GM21619 (cell line): ENCODE measurements at regions not wholly inside any gene's neighbourhood (a gene's known extent, or its start where the extent isn't known, plus 50 kb on each side); places are given as distances from the start of the nearest gene placed in this dataset.

Experiments used
- ATAC-seq: cut with Tn5 transposase; IDR thresholded peaks from one replicate; pipeline ENCODE4 v1.9.1; 2021; ENCODE audit not compliant: unreplicated experiment

DNA sequence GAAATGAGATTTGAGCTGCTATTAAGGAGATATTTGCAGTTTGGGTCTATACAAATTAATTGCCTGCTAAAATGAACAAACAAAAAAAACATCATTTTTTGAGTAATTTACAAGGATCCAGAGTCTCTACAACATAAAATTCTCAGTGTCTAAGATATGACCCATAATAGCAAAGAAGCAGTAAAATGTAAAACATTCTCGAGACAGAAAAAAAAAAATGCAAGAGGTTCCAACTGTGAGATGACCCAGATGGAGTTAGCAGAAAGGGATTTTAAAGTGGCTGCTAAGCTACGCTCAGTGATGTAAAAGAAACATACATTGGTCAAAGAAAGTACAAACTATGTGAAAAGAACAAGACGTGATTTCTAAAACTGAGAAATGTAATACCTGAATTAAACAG lies 471.0 kb downstream of the SH2D4B start:
- ATAC-seq: no peak

DNA sequence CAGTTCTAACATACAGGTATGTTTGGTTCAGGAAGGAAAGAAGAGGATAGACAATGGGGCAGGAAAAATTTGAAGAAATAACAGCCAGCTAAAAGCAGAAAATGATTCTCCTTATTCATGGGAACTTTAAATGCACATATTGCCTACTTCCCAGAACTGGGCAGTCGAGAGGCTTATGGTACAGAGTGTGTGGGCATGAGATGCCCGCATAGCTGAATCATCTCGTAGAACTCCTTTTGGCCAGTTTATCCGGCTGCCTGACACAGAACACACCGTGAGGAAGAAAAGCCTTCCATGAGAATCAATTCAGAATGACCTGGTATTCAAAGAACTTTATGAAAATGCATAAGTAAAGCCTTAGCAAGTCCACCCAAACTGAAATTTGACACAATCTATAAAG lies 471.6 kb downstream of the SH2D4B start:
- no peak for ATAC-seq

DNA sequence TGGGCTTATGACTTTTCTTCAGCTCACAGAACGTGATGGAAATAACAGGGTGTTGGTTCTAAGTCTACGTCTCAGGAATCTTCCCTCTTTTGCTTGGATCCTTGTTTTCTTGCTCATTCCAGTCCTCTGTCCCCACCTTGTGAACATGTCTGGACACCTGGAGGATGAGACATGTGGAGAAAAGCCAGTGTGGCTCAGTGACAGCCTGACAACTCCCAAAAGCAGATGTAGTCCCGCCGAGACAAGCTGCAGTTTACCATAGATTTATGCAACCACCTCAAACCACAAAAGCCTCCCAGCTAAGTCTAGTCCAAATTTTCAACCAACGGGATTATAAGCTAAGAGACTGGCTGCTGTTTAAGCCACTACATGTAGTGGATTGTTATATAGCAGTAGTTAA lies 476.1 kb downstream of the SH2D4B start:
- no peak for ATAC-seq

DNA sequence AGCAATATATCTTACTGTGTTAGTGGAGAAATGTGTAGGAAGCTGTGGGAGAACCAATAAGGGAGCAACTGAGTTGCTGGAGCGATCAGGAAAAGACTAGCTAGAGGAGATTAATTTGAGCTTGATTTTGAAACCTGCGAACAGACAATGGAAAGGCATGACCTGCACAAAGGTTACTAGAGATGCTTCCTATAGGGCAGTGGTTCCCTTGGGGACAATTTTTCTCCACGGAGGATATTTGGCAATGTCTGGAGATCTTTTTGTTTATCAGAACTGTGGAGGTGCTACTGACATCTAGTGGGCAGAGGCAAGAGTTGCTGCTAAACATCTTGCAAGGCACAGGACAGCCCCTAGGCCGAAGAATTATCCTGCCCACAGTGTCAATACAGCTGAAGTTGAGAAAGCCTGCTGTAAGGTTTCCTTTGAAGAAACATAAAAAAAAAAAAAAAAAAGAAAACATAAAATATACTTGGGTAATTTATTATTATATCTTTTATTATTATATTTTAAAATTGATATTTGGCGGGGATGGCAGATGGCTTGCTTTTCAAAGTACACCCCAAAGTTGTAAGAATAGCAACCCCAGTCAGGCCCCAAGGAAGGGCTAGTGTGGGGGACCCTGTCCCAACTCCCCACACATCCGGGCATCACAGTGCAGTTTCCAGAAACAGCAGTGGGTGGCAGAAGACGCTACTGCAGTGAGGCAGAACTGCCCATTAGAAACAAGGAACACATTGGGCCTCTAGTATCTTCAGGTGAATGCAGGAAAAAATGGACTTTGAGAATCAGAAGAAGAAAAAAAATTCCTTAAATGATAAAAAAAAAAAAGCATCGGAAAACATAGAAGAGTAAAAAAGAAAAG lies 481.6 kb downstream of the SH2D4B start:
- ATAC-seq: peak; percentile 85

DNA sequence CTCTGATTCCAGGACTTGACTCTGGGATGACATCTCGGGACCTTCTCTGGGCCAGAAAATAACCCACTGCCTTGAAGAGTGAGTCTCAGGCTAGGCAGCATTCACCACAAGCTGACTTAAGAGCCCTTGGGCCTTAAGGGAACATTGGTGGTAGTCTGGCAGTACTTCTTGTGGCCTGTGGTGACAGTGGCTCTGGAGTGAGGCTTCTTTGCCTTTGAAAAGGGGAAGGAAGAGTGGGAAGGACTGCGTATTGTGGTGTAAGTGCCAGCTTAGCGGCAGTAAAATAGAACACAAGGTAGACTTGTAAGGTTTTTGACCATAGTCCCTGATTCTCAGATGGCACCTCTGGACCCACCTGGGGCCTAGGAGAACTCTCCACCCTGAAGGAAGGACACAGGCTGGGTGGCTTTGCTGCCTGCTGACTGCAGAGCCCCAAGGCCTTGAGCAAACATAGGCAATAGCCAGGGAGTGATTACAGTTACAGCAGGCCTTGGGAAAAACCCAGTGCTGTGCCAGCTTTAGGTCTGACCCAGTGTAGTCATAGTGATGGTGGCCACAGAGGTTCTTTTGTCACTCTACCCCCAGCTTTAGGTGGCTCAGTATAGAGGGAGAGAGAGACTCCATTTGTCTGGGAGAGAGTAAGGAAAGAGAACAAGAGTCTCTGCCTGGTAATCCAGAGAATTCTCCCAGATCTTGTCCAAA lies 483.9 kb downstream of the SH2D4B start:
- ATAC-seq: no peak

DNA sequence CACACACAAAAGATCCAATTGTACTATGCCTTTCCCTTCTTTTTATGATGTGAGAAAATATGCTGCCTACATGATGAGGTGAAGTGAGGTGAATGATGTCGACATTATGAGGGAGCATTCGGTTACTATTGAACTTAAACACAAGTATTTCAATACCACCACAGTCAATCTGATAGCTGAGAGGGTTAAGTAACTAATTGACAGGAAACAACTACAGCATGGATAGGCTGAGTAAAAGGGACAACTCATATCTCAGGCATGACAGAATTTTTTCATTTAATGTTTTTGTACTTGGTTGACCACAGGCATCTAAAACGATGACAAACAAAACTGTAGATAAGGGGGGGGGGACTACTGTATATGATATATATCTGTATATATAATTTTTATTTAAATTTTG lies 488.9 kb downstream of the SH2D4B start:
- no peak for ATAC-seq

DNA sequence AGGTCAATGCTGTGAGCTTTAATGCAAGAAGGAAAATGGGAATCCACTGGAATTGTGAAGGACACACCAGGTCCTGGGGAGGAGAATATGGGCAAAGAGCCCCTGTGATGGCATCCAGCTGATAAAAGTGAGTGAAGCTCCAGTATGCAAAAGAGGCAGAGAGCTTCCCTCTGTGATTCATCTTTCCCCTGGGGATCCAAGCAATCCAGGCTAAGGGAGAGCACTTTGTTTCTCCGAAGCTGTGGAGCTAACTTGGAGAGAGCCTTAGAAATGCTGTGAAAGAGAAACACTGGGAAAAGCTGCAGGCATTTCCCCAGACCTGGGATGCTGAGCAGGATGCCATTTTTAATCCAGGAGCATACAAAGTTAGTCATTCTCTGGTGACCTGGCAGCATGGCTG lies 489.5 kb downstream of the SH2D4B start:
- no peak for ATAC-seq

DNA sequence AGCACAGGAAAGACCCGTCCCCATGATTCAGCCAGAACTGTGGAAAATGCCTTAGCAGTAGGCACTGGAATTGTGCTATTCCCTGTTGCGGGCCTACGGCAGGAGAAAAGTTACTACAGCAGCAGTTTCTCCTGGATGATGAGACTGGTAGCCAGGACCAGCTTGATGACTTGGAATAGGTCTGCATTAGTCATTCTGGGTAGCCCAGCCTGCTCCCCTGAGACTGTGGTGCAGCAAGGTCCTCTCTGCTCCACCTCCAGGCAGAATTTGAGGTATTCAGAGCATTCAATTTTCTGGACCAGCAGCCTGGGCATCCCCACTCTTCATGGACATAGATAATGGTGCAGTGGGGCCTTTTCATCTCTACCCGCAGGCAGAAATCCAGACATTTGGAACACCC lies 490.0 kb downstream of the SH2D4B start:
- no peak for ATAC-seq

DNA sequence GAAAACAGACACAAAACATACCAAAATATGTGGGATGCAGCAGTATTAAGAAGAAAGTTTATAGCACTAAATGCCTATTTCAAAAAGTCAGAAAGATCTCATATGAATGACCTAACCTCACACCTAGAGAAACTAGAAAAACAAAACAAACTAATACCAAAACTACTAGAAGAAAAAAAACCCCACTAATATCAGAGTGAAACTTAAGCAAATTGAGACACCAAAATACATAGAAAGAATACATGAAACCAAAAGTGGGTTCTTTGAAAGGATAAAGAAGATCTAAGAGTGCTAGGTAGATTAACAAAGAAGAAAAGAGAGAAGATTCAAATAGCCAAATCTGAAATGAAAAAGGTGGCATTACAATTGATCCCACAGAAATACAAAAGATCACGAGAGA lies 494.1 kb downstream of the SH2D4B start:
- ATAC-seq: peak; percentile 65

DNA sequence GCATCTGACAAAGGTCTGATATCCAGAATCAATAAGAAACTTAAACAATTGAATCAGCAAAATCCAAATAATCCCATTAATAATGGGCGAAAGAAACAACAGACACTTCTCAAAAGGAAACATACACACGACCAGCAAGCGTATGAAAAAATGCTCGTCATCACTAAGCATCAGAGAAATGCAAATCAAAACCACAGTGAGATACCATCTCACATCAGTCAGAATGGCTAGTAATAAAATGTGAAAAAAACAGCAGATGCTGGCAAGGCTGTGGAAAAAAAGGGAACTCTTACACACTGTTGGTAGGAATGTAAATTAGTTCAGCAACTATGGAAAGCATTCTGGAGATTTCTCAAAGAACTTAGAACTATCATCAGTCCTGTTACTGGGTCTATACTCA lies 496.7 kb downstream of the SH2D4B start:
- ATAC-seq: no peak

DNA sequence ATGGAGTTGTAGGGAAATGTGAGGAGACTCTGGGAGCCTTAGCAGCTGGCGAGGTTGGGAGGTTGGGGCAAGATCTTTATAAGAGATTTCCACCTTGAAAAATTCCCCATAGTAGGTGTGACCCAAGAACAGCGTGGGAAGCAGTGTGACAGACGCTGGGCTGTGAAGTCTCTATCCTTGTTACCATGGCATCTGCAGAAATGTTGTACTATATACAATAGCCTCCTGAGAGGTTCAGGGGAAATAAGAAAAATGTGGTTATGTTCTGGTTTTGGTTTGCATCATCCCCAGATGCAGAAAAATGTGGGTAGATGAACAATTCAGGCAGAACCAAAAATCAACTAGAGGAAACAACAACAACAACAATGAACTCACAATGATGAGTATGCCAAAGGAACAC lies 498.6 kb downstream of the SH2D4B start:
- peak; percentile 81 for ATAC-seq

DNA sequence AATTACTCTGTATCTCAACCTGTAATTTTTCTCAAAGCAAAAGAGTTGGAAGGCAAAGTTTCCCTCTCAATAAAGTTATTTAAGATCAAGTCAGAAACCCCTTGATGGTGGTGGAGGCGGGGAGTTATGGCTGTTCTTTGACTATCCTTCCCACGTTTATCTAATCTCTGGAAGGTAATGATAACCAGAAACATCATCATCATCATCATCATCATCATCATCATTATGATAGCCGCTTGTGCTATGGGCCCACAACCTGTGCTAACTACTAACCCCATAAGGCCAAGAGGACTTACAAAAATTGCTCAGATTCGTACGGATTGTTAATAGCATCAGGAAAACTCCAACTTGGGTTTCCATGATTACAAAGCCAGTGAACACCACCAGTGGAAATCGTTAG lies 502.3 kb downstream of the SH2D4B start:
- ATAC-seq: no peak

DNA sequence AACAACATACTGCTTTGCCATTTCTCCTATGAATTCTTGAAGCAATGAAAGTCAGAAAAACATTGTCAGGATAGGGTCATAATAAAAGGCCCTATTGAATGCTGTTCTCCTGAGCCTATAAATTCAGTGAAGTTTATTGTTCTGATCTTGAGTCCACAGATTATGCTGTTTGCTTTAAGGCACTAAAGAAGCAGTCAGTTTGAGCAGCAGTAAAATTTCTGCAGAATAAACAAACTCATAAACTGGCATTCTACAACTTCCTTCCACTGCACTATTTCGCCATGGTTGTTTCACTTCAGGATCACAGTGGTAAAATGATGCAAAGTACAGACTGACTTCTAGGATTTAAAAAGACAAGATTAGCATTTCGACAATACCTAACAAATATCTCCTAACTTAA lies 503.2 kb downstream of the SH2D4B start:
- no peak for ATAC-seq

DNA sequence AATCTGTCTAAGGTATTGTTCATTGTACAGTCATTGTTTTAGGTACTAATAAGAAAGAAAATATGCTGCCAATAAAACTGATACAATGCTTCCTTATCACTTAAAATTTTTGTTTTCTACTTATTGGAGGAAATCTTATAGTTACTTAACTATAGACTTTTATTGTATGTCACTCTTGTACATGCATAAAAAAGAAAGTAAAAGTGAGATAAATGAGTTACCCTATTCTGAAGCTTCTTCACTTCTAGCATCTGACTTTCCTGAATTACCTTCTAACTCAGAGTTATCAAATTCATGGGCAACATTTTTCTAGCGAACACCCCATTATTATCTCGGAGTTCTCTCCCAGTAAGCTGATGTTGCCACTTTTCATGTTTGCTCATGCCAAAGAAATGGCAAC lies 504.9 kb downstream of the SH2D4B start:
- no peak for ATAC-seq

DNA sequence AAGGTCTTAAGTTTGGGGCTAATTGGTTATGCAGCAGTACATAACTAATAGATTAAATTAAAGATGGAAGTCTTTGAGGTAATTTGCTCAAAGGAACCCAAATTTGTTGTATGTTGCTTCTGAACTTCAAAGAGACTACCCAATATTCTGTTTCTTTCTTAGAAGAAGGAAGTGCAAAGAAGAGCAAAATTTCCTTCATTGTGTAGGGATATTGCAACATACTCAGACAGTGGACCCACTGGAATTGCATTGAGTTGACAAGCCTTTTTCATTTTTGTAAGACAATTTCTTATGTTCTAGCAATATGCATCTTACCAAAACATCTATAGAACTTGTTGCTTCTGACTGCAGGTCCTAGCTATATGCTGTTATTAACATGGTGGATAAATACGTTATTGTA lies 527.8 kb downstream of the SH2D4B start:
- no peak for ATAC-seq

DNA sequence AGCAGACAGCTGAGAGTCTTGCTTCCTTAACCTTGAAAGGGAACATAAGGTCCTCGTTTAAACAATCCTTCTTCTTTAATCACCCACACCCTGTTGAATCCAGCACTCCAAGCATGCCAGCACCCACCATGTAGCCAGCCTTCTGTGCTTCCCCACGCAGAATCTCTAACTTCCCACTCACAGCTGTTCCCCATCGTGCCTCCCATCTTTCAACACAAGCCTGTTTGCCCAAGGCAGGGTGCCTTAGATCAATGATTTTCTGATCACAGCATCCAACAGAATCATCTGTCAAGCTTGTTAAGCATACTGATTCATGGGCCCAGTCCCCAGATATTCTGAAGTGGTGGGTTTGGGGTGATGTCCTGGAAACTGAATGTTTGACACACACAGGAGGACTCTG lies 530.8 kb downstream of the SH2D4B start:
- ATAC-seq: no peak

DNA sequence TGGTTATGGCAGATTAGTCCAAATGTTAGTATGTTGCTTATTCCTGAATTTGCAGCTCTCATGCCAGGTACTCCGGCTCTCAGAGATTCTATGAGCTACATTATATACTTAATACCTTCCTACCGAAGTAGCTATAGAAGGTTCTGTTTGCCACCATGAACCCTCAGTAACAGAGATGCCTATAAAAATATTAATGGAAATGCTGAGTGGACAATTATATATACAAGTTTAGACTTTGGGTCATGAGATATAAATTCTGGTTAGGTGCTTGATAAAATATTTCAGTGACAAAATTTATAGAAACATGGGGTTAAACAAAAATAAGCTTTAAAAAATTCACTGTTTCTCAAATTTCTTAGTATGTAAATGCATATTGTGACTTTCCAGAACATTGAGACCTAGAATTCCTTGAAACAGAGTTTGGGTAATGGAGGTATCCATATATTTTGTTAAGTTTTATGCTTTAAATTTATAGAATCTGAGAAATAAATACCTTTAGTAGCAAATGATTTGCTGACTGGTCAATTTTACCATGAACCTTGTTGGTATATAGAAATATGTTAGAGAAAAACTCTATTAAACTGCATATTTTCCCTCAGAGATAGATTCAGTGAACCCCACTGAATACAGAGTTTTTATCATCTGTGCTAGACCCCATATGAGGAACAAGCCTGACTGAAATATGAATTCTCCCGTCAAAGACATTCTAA lies 533.5 kb downstream of the SH2D4B start:
- no peak for ATAC-seq

DNA sequence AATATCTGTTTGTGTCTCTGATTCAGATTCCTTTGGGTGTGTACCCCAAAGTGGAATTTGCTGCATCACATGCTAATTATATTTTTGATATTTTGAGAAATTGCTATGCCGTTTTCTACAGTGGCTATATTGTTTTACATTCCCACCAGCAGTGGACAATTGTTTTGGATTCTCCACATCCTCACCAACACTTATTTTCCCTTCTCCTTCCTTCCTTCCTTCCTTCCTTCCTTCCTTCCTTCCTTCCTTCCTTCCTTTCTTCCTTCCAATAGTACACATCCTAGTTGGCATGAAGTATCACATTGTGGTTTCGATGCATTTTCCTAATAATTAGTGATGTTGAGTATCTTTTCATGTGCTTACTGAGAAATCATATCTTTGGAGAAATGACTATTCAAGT lies 535.5 kb downstream of the SH2D4B start:
- no peak for ATAC-seq

DNA sequence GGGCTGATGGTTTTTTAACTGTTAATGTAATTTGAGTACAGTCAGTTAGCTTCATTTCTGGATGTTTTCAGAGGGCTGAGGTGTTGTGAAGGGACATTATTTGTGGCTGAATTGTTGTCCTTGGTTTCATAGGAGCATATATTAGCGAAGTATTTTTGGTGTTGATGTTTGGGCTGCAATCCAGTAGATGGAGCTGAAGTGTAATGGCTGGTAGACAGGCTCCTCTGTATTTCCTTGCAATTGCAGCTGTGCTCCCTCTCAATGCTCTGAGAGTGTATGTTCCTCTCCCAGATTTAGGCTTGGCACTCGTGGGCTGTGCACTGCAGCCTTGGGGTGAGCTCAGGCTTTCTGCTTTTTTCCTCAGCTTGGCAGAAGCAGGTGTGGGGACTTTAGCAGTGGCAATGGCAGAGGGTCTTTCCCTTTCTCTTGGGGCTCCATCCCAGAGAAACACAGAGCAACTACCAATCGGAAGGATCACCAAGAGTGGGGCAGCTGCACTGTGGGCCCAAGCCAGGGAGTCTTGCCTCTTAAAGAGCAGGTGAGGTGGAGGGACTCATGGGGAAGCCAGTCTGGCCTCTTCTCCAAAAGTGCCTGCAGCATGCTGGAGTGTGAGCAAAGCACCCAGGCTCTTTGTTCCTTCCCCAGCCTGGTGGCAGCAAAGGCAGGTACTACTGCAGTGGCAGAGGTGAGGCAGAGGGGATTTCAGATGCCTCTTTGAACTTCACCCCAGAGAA lies 544.4 kb downstream of the SH2D4B start:
- no peak for ATAC-seq

DNA sequence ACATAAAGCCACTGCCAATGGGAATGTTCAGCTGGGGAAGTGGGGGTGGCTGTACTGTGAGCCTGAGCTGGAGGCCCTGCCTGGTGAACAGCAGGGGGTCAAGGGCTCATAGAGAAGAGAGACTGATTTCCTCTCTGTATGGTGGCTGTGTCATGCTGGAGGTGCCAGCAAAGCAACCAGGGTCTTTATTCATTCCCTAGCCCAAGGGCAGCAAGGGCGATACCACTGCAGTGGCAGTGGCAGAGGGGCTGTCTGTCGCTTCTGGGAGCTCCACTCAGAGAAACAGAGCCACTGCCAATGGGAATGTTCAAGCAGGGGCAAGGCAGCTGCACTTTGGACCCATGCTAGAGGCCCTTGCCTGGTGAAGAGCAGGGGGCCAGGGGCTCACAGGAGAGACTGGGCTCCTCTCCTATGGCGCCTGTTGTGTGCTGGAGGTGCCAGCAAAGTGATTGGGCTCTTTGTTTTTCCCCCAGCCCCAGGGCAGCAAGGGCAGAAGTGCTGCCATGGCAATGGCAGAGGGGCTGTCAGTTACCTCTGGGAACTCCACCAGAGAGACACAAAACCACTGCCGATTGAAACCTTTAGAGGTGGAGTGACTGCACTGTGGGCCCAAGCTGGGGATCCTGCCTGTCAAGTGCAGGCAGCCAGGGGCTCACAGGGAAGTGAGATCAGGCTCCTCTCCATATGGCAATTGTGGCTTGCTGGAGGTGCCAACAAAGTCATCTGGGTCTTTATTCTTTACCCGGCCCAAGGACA lies 545.1 kb downstream of the SH2D4B start:
- no peak for ATAC-seq

DNA sequence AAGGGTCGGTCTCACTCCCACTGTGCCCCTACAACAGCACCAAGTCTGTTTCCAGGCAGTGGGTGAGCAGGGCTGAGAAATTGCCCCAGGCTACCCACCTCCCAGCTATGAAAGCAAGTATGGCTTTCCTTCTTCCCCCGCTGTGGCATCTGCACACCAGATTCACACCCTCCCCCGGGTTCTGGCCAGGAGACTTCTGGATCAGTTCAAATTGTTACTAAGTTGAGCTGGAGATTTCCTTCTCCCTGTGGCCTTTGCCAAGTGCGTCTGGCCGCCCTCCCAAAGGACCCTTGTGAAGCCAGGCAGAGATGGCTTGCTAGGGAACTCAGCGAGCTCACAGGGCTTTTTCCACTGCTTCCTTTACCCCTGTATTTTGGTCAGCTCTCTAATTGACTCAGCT lies 555.4 kb downstream of the SH2D4B start:
- ATAC-seq: no peak
